Peyer's patch (tissue), 4 donors: ENCODE measurements at regions not wholly inside any gene's neighbourhood (a gene's known extent, or its start where the extent isn't known, plus 50 kb on each side); places are given as distances from the start of the nearest gene placed in this dataset.

ENCODE experiments used
- POLR2A ChIP-seq, 2 donors: fragments of 450-650 bp; IDR thresholded peaks; one replicate each; pipeline ENCODE4 v1.5.1; 2017; ENCODE audit warnings: antibody characterized with exemption in 2 of 2, mild to moderate bottlenecking in 2 of 2, moderate library complexity in 2 of 2
- TF ChIP-seq, protein P1 (sequence below), 6 experiments: fragments of 450-650 bp in 4 of 6; fragments of 200-600 bp in 2 of 6; sonication (generic) in 1 of 6; IDR thresholded peaks; one replicate each; pipeline ENCODE4 v1.5.1; 2017 to 2019; ENCODE audit warnings: antibody characterized with exemption in 6 of 6, mild to moderate bottlenecking in 3 of 6, moderate library complexity in 1 of 6

DNA sequence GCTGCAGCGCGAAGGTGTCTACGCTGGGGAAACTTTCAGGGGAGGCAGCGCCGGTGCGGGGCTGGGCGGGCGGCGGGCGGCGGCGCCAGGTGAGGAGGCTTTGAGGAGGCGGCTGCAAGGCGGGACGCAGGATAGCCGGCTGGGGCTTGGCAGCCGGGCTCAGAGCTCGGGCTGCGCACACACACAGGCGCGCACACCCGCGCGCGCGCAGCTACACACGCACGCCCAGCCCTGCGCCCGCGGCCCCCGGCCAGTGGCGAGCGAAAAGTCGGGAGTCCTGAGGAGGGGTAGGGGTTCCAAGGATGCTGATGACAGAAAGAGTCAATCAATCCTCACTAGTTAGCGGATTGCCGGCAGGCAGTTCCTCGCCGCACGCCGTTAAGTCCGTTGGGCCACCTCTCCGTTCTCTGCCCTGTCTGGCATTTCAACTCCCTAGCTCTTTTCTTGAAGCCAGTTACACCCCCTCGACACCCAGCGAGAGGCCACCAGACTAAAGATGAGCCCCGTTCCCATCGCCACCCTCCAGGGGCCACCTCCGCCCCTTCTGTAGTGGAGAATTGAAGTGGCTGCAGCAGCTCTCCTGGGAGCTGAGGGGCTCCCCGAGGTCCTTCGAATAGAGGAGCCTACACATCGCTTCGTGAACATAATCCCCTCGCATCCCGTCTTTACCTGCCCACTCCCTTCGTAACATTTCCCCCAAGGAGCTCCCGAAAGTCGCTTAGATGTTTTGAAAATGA lies 1640.3 kb upstream of the C9orf72 start, which contains the start of gene LINGO2:
- TF ChIP-seq, protein P1, sequence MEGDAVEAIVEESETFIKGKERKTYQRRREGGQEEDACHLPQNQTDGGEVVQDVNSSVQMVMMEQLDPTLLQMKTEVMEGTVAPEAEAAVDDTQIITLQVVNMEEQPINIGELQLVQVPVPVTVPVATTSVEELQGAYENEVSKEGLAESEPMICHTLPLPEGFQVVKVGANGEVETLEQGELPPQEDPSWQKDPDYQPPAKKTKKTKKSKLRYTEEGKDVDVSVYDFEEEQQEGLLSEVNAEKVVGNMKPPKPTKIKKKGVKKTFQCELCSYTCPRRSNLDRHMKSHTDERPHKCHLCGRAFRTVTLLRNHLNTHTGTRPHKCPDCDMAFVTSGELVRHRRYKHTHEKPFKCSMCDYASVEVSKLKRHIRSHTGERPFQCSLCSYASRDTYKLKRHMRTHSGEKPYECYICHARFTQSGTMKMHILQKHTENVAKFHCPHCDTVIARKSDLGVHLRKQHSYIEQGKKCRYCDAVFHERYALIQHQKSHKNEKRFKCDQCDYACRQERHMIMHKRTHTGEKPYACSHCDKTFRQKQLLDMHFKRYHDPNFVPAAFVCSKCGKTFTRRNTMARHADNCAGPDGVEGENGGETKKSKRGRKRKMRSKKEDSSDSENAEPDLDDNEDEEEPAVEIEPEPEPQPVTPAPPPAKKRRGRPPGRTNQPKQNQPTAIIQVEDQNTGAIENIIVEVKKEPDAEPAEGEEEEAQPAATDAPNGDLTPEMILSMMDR (IDR thresholded peaks at IDR 0.05) = no peak
- no peak for TF ChIP-seq POLR2A (IDR thresholded peaks at IDR 0.05)
